ENCODE measurements at regions not wholly inside any gene's neighbourhood (a gene's known extent, or its start where the extent isn't known, plus 50 kb on each side); places are given as distances from the start of the nearest gene placed in this dataset.
A peak's percentile ranks its signal among the peaks of the same experiment; 100 is the strongest.

DNA sequence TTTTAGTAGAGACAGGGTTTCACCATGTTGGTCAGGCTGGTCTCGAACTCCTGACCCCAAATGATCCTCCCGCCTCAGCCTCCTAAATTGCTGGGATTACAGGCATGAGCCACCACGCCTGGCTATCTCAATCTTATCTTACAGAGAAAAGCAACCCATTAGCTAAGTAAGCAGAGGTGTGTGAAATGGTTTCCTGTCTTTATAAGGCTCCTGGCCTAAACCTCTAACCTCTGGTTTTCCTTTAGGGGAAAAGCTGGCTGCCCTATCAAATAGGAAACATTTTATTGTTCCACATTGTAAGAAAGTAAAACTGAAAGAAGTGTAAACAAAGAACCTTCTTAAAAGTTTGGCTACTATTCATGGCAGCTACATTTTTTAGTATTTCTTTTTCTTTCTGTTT is 78.3 kb upstream of the MORC3 start:
- H3K4me2 ChIP-seq (ENCODE audit: low read length): no peak overlapping the region
- no peaks in the 10 kb centered on the region for H3K4me1 ChIP-seq (ENCODE audit: control insufficient read depth, low read length)
- TF ChIP-seq CTCF (IDR thresholded peaks at IDR 0.05; ENCODE audit: low read depth, low read length, poor library complexity, severe bottlenecking): no peak
- no peak for TF ChIP-seq EZH2phosphoT487 (IDR thresholded peaks at IDR 0.05; ENCODE audit: borderline replicate concordance, low read length)
- no peaks in the 10 kb centered on the region for H3K9me3 ChIP-seq (ENCODE audit: control insufficient read depth, insufficient read depth, low read length)
- H4K20me1 ChIP-seq (ENCODE audit: control insufficient read depth, insufficient read depth, low read depth, low read length): no peaks in the 10 kb centered on the region
- H3K27me3 ChIP-seq (ENCODE audit: control insufficient read depth, low read length): no peaks in the 10 kb centered on the region
- H3F3A ChIP-seq (ENCODE audit: control insufficient read depth, insufficient read depth): no peaks in the 10 kb centered on the region
- no peaks in the 10 kb centered on the region for H3K9me2 ChIP-seq (replicated peaks; ENCODE audit: control insufficient read depth, low read length)
- H3K27ac ChIP-seq (ENCODE audit: low read depth, low read length): no peak overlapping the region
- H3K4me3 ChIP-seq (ENCODE audit: low read length): no peak overlapping the region
- H3K36me3 ChIP-seq (ENCODE audit: control insufficient read depth, low read length): no peaks in the 10 kb centered on the region
- no peaks in the 10 kb centered on the region for H3K79me2 ChIP-seq (ENCODE audit: control insufficient read depth, low read length)

DNA sequence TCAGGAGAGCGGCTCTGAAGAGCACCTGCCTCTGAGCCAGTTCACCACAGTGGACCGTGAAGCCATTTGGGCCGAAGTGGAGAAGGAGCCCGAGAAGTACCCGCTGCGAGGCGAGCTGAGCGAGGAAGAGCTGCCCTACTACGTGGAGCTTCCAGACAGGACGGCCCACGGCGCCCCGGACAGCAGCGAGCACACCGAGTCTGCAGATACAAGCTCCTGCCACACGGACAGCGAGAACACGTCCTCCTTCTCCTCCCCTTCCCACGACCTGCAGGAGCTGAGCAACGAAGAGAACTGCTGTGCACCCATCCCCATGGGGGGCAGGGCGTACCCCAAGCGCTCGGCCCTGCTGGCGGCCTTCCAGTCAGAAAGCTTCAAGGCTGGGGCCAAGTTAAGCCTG is 74.9 kb upstream of the MORC3 start:
- Histone ChIP-seq H3K9me3 (ENCODE audit: control insufficient read depth, insufficient read depth, low read length) (no peaks in the 10 kb centered on the region), H4K20me1 (ENCODE audit: control insufficient read depth, insufficient read depth, low read depth, low read length) (no peaks in the 10 kb centered on the region), H3K79me2 (ENCODE audit: control insufficient read depth, low read length) (no peaks in the 10 kb centered on the region), H3K27ac (ENCODE audit: low read depth, low read length) (no peak overlapping the region), H3K4me2 (ENCODE audit: low read length) (no peak overlapping the region), H3K9me2 (replicated peaks; ENCODE audit: control insufficient read depth, low read length) (no peaks in the 10 kb centered on the region), H3K4me3 (ENCODE audit: low read length) (no peak overlapping the region), H3K36me3 (ENCODE audit: control insufficient read depth, low read length) (no peaks in the 10 kb centered on the region), H3F3A (ENCODE audit: control insufficient read depth, insufficient read depth) (no peaks in the 10 kb centered on the region), H3K4me1 (ENCODE audit: control insufficient read depth, low read length) (no peaks in the 10 kb centered on the region), H3K27me3 (ENCODE audit: control insufficient read depth, low read length) (no peaks in the 10 kb centered on the region)
- TF ChIP-seq CTCF (IDR thresholded peaks at IDR 0.05; ENCODE audit: low read depth, low read length, poor library complexity, severe bottlenecking): no peak
- no peak for TF ChIP-seq EZH2phosphoT487 (IDR thresholded peaks at IDR 0.05; ENCODE audit: borderline replicate concordance, low read length)

DNA sequence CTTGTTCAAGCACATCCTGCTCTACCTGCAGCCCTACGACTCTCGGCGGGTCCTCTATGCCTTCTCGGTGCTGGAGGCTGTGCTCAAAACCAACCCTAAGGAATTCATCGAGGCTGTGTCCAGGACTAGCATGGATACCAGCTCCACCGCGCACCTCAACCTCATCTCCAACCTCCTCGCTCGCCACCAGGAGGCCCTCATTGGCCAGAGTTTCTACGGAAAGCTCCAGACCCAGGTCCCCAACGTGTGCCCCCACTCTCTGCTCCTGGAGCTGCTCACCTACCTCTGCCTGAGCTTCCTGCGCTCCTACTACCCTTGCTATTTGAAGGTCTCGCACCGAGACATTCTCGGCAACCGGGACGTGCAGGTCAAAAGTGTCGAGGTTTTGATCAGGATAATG is 74.3 kb upstream of the MORC3 start:
- Histone ChIP-seq H3K4me2 (ENCODE audit: low read length) (no peak overlapping the region), H3K9me2 (replicated peaks; ENCODE audit: control insufficient read depth, low read length) (no peaks in the 10 kb centered on the region), H3K36me3 (ENCODE audit: control insufficient read depth, low read length) (no peaks in the 10 kb centered on the region), H3K79me2 (ENCODE audit: control insufficient read depth, low read length) (no peaks in the 10 kb centered on the region), H3K4me3 (ENCODE audit: low read length) (no peak overlapping the region), H3F3A (ENCODE audit: control insufficient read depth, insufficient read depth) (no peaks in the 10 kb centered on the region), H4K20me1 (ENCODE audit: control insufficient read depth, insufficient read depth, low read depth, low read length) (no peaks in the 10 kb centered on the region), H3K27ac (ENCODE audit: low read depth, low read length) (no peak overlapping the region), H3K9me3 (ENCODE audit: control insufficient read depth, insufficient read depth, low read length) (no peaks in the 10 kb centered on the region), H3K27me3 (ENCODE audit: control insufficient read depth, low read length) (no peaks in the 10 kb centered on the region), H3K4me1 (ENCODE audit: control insufficient read depth, low read length) (no peaks in the 10 kb centered on the region)
- TF ChIP-seq EZH2phosphoT487 (IDR thresholded peaks at IDR 0.05; ENCODE audit: borderline replicate concordance, low read length): no peak
- peak; percentile 13 for TF ChIP-seq CTCF (IDR thresholded peaks at IDR 0.05; ENCODE audit: low read depth, low read length, poor library complexity, severe bottlenecking)
